ENCODE measurements at regions not wholly inside any gene's neighbourhood (a gene's known extent, or its start where the extent isn't known, plus 50 kb on each side); places are given as distances from the start of the nearest gene placed in this dataset.
"Not testable (repeated sequence)": the region's sequence is repeated elsewhere in the genome, so short reads cannot be mapped to it uniquely, and the experiment has no call there.

- TF ChIP-seq CTCF (IDR thresholded peaks at IDR 0.05; ENCODE audit: extremely low read depth in 1 of 2, insufficient read depth in 1 of 2, low read depth in 1 of 2, low read length in 2 of 2); EZH2 (IDR thresholded peaks at IDR 0.05; ENCODE audit: borderline replicate concordance, low read depth, low read length, severe bottlenecking); POLR2A (IDR thresholded peaks at IDR 0.05; ENCODE audit: low read depth, low read length); MAX (IDR thresholded peaks at IDR 0.05; ENCODE audit: insufficient read depth, insufficient read length): not testable (repeated sequence)
Observed at GRCh38 chr3:26244586-26244985, 378.0 kb upstream of the LRRC3B start.

Data from endothelial cell of umbilical vein (primary cell).